Activated CD4-positive, alpha-beta T cell treated with anti-CD3 and anti-CD28 coated beads for 36 hours (primary cell): ENCODE measurements at regions not wholly inside any gene's neighbourhood (a gene's known extent, or its start where the extent isn't known, plus 50 kb on each side); places are given as distances from the start of the nearest gene placed in this dataset.

ENCODE experiments used
- ATAC-seq: fragments of 200-7000 bp; cut with Tn5 transposase; one replicate; pipeline ENCODE4 v1.10.0; 2021; ENCODE audit warnings: mild to moderate bottlenecking, moderate library complexity
- CTCF ChIA-PET: fragments of 350-600 bp; sonication (Branson Sonifier 250); formaldehyde crosslinking; loops from one replicate; lab custom pipeline; 2021; ENCODE audit warnings: antibody characterized with exemption; lab: Charles Lee
- POLR2A ChIA-PET: fragments of 350-600 bp; sonication (Branson Sonifier 250); formaldehyde crosslinking; loops from one replicate; lab custom pipeline; 2021; ENCODE audit warnings: antibody characterized with exemption, inconsistent platforms; lab: Charles Lee
- DNase-seq: peaks from one replicate; pipeline ENCODE4 v3.0.0-alpha.2; 2020
- H3K27ac Mint-ChIP-seq: one replicate; pipeline ENCODE4 v1.8.0; 2021; ENCODE audit warnings: mixed read lengths
- H3K27me3 Mint-ChIP-seq: one replicate; pipeline ENCODE4 v1.8.0; 2021; ENCODE audit warnings: mixed read lengths
- H3K36me3 Mint-ChIP-seq: one replicate; pipeline ENCODE4 v1.8.0; 2021; ENCODE audit warnings: low read depth, mixed read lengths
- H3K4me1 Mint-ChIP-seq: one replicate; pipeline ENCODE4 v1.8.0; 2021; ENCODE audit warnings: mixed read lengths
- H3K4me3 Mint-ChIP-seq: one replicate; pipeline ENCODE4 v1.8.0; 2021; ENCODE audit warnings: mild to moderate bottlenecking, moderate library complexity, mixed read lengths
- H3K9me3 Mint-ChIP-seq: one replicate; pipeline ENCODE4 v1.8.0; 2021; ENCODE audit warnings: low read depth, mixed read lengths
- intact Hi-C, 2 experiments: fragments of 100-400 bp; cut with DNase I in 1 of 2; cut with micrococcal nuclease in 1 of 2; formaldehyde crosslinking; loops; one replicate each; pipeline versions ENCODE4 v1.14.2 to v1.15.1; 2022 to 2024; cut with DNase I, micrococcal nuclease

- H3K4me3 Mint-ChIP-seq = no peak overlapping the region
- intact Hi-C loops = no loop called here
- no peak overlapping the region for H3K27ac Mint-ChIP-seq
- H3K4me1 Mint-ChIP-seq = peaks cover 4% of the 10 kb centered on the region
- H3K36me3 Mint-ChIP-seq = no peaks in the 10 kb centered on the region
- ChIA-PET POLR2A (no interaction called here), CTCF (interaction anchor here (1.3 kb wide), 1 partner anchor 178 kb away, joined by 3 read pairs; no protein-coding TSS in a partner anchor)
- peaks cover 6% of the 10 kb centered on the region for H3K27me3 Mint-ChIP-seq
- H3K9me3 Mint-ChIP-seq = no peaks in the 10 kb centered on the region
- no peak for DNase-seq
- ATAC-seq = no peak
These were observed 291.6 kb downstream of the MAP2K6 start for GRCh38 chr17:69706127-69706526.

- H3K4me3 Mint-ChIP-seq = no peak overlapping the region
- ChIA-PET POLR2A (no interaction called here), CTCF (no interaction called here)
- intact Hi-C loops = no loop called here
- no peaks in the 10 kb centered on the region for H3K9me3 Mint-ChIP-seq
- H3K4me1 Mint-ChIP-seq = peaks cover 4% of the 10 kb centered on the region
- H3K27me3 Mint-ChIP-seq = peaks cover 6% of the 10 kb centered on the region
- H3K36me3 Mint-ChIP-seq = no peaks in the 10 kb centered on the region
- ATAC-seq = peak; percentile 60
- H3K27ac Mint-ChIP-seq = no peak overlapping the region
- no peak for DNase-seq
These were observed 294.9 kb downstream of the MAP2K6 start for GRCh38 chr17:69709441-69709840.

- POLR2A ChIA-PET = interaction anchor here (0.6 kb wide), 1 partner anchor 1189 kb away, joined by 4 read pairs; no protein-coding TSS in a partner anchor
- H3K27me3 Mint-ChIP-seq = peaks cover 6% of the 10 kb centered on the region
- peak; percentile 23 for ATAC-seq
- peaks cover 8% of the 10 kb centered on the region for H3K4me1 Mint-ChIP-seq
- H3K4me3 Mint-ChIP-seq = no peak overlapping the region
- CTCF ChIA-PET = no interaction called here
- no peaks in the 10 kb centered on the region for H3K36me3 Mint-ChIP-seq
- no peaks in the 10 kb centered on the region for H3K9me3 Mint-ChIP-seq
- intact Hi-C loops = no loop called here
- H3K27ac Mint-ChIP-seq = no peak overlapping the region
- no peak for DNase-seq
These were observed 296.4 kb downstream of the MAP2K6 start for GRCh38 chr17:69710926-69711325.

GRCh38 chr17:69711541-69711940 lies 297.0 kb downstream of the MAP2K6 start:
- ATAC-seq (no peak), DNase-seq (no peak)
- Mint-ChIP-seq H3K4me1 (peaks cover 9% of the 10 kb centered on the region), H3K36me3 (no peaks in the 10 kb centered on the region), H3K9me3 (no peaks in the 10 kb centered on the region), H3K27me3 (peaks cover 6% of the 10 kb centered on the region), H3K4me3 (no peak overlapping the region), H3K27ac (no peak overlapping the region)
- POLR2A ChIA-PET = interaction anchor here (0.6 kb wide), 1 partner anchor 1189 kb away, joined by 4 read pairs; no protein-coding TSS in a partner anchor
- intact Hi-C loops = no loop called here
- CTCF ChIA-PET = no interaction called here

- no peak overlapping the region for H3K4me3 Mint-ChIP-seq
- H3K9me3 Mint-ChIP-seq = no peaks in the 10 kb centered on the region
- no peaks in the 10 kb centered on the region for H3K36me3 Mint-ChIP-seq
These were observed 298.4 kb downstream of the MAP2K6 start for GRCh38 chr17:69712801-69713311.

GRCh38 chr17:69713815-69714214 lies 299.3 kb downstream of the MAP2K6 start:
- ChIA-PET CTCF (no interaction called here), POLR2A (no interaction called here)
- Mint-ChIP-seq H3K4me1 (peaks cover 11% of the 10 kb centered on the region), H3K36me3 (no peaks in the 10 kb centered on the region), H3K27ac (no peak overlapping the region), H3K4me3 (no peak overlapping the region), H3K9me3 (no peaks in the 10 kb centered on the region), H3K27me3 (peaks cover 6% of the 10 kb centered on the region)
- ATAC-seq (no peak), DNase-seq (no peak)
- intact Hi-C loops = no loop called here

More at GRCh38 chr17:69712801-69713311, 298.4 kb downstream of the MAP2K6 start:
- DNase-seq (no peak), ATAC-seq (no peak)
- POLR2A ChIA-PET = no interaction called here
- CTCF ChIA-PET = interaction anchor here (0.8 kb wide), 1 partner anchor 100 kb away, joined by 3 read pairs; no protein-coding TSS in a partner anchor
- peaks cover 6% of the 10 kb centered on the region for H3K27me3 Mint-ChIP-seq
- peaks cover 11% of the 10 kb centered on the region for H3K4me1 Mint-ChIP-seq
- H3K27ac Mint-ChIP-seq = no peak overlapping the region
- intact Hi-C loops = no loop called here

GRCh38 chr17:69714669-69715068 lies 300.2 kb downstream of the MAP2K6 start:
- POLR2A ChIA-PET = no interaction called here
- Mint-ChIP-seq H3K27ac (no peak overlapping the region), H3K9me3 (no peaks in the 10 kb centered on the region), H3K36me3 (no peaks in the 10 kb centered on the region), H3K4me1 (peaks cover 7% of the 10 kb centered on the region), H3K4me3 (no peak overlapping the region), H3K27me3 (peaks cover 6% of the 10 kb centered on the region)
- DNase-seq = no peak
- no peak for ATAC-seq
- CTCF ChIA-PET = interaction anchor here (1.0 kb wide), 1 partner anchor 9 kb away, joined by 3 read pairs; no protein-coding TSS in a partner anchor
- intact Hi-C loops = no loop called here

- H3K27ac Mint-ChIP-seq = no peak overlapping the region
- H3K4me1 Mint-ChIP-seq = peaks cover 7% of the 10 kb centered on the region
- intact Hi-C loops = no loop called here
- ChIA-PET CTCF (interaction anchor here (1.0 kb wide), 1 partner anchor 109 kb away, joined by 4 read pairs; no protein-coding TSS in a partner anchor), POLR2A (no interaction called here)
- H3K4me3 Mint-ChIP-seq = no peak overlapping the region
- peaks cover under 1% of the 10 kb centered on the region for H3K27me3 Mint-ChIP-seq
- ATAC-seq = peak; percentile 36
- DNase-seq = no peak
- H3K9me3 Mint-ChIP-seq = no peaks in the 10 kb centered on the region
- H3K36me3 Mint-ChIP-seq = no peaks in the 10 kb centered on the region
These were observed 301.2 kb downstream of the MAP2K6 start for GRCh38 chr17:69715656-69716055.

- intact Hi-C loops = no loop called here
- no peak for DNase-seq
- POLR2A ChIA-PET = no interaction called here
- Mint-ChIP-seq H3K36me3 (no peaks in the 10 kb centered on the region), H3K27ac (no peak overlapping the region), H3K4me3 (no peak overlapping the region), H3K27me3 (no peaks in the 10 kb centered on the region), H3K9me3 (no peaks in the 10 kb centered on the region), H3K4me1 (peaks cover 7% of the 10 kb centered on the region)
- CTCF ChIA-PET = interaction anchor here (1.0 kb wide), 1 partner anchor 110 kb away, joined by 4 read pairs; no protein-coding TSS in a partner anchor
- no peak for ATAC-seq
These were observed 302.1 kb downstream of the MAP2K6 start for GRCh38 chr17:69716556-69716955.

GRCh38 chr17:69717214-69717613 lies 302.7 kb downstream of the MAP2K6 start:
- no peak for DNase-seq
- ChIA-PET CTCF (no interaction called here), POLR2A (no interaction called here)
- H3K9me3 Mint-ChIP-seq = no peaks in the 10 kb centered on the region
- no peaks in the 10 kb centered on the region for H3K27me3 Mint-ChIP-seq
- ATAC-seq = no peak
- no peaks in the 10 kb centered on the region for H3K36me3 Mint-ChIP-seq
- no peak overlapping the region for H3K4me3 Mint-ChIP-seq
- intact Hi-C loops = no loop called here
- H3K27ac Mint-ChIP-seq = no peak overlapping the region
- H3K4me1 Mint-ChIP-seq = peaks cover 7% of the 10 kb centered on the region

GRCh38 chr17:69717819-69718218 lies 303.3 kb downstream of the MAP2K6 start:
- Mint-ChIP-seq H3K27me3 (no peaks in the 10 kb centered on the region), H3K4me1 (peaks cover 7% of the 10 kb centered on the region), H3K27ac (no peak overlapping the region), H3K4me3 (no peak overlapping the region), H3K36me3 (no peaks in the 10 kb centered on the region), H3K9me3 (no peaks in the 10 kb centered on the region)
- DNase-seq (no peak), ATAC-seq (no peak)
- intact Hi-C loops = no loop called here
- ChIA-PET POLR2A (no interaction called here), CTCF (no interaction called here)

GRCh38 chr17:69719474-69720048 lies 305.1 kb downstream of the MAP2K6 start:
- Mint-ChIP-seq H3K4me3 (no peak overlapping the region), H3K36me3 (no peaks in the 10 kb centered on the region), H3K27ac (no peak overlapping the region), H3K9me3 (no peaks in the 10 kb centered on the region), H3K27me3 (no peaks in the 10 kb centered on the region), H3K4me1 (peaks cover 7% of the 10 kb centered on the region)
- intact Hi-C loops = no loop called here
- POLR2A ChIA-PET = no interaction called here
- DNase-seq (no peak), ATAC-seq (no peak)
- CTCF ChIA-PET = no interaction called here
